GM10266 (cell line): ENCODE measurements at regions not wholly inside any gene's neighbourhood (a gene's known extent, or its start where the extent isn't known, plus 50 kb on each side); places are given as distances from the start of the nearest gene placed in this dataset.

Experiments used
- DNase-seq: peaks from one replicate; pipeline ENCODE4 v3.0.0; 2012; ENCODE audit errors: extremely low spot score
- CTCF ChIP-seq: IDR thresholded peaks from 2 replicates; pipeline ENCODE4 v1.5.1; 2012; ENCODE audit warnings: mild to moderate bottlenecking, low read depth; ENCODE audit not compliant: control insufficient read depth, insufficient read depth; ENCODE audit errors: missing control alignments

GRCh38 chr1:55322842-55323241 is 107.7 kb upstream of the USP24 start:
- no peak for TF ChIP-seq CTCF

GRCh38 chr1:55321942-55322341 is 106.8 kb upstream of the USP24 start:
- TF ChIP-seq CTCF = no peak
- DNase-seq = no peak

More at GRCh38 chr1:55322842-55323241, 107.7 kb upstream of the USP24 start:
- DNase-seq = no peak

GRCh38 chr1:55320891-55321290 is 105.7 kb upstream of the USP24 start:
- DNase-seq = no peak
- TF ChIP-seq CTCF = no peak

DNA sequence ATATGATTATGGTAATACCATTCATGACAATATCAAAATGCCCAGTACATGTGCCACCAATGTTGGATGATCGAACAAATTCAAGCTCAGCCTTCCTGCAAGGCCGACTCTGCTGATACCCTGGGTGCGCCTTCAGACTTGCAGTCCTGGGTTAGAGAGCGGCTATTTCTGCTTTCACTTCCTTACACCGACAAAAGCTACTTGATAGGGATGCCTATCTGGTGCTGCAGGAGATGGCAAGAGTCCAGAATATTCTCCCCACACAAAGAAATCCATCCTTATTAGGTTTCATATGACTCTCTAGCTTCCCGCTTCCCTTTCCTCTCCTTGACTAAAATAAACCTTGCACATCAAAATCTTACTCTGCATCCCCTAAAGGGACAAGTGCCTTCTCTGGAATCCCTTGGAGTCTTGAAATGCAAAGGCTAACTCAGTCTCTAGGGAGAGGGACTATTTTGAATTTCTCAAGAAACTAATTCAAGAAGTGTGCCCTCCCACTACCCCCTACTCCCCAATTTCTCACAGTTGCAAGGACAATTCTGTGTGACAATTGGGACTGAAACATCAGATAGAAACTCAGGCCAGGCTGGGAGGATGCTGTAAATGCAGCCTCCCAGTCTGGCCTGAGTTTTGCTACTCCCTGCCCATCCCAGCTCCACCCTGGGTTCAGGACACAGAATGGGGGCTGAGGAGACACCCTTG is 103.1 kb upstream of the USP24 start:
- DNase-seq = no peak
- TF ChIP-seq CTCF = no peak

GRCh38 chr1:55317673-55318072 is 102.5 kb upstream of the USP24 start:
- TF ChIP-seq CTCF = no peak
- DNase-seq = no peak

DNA sequence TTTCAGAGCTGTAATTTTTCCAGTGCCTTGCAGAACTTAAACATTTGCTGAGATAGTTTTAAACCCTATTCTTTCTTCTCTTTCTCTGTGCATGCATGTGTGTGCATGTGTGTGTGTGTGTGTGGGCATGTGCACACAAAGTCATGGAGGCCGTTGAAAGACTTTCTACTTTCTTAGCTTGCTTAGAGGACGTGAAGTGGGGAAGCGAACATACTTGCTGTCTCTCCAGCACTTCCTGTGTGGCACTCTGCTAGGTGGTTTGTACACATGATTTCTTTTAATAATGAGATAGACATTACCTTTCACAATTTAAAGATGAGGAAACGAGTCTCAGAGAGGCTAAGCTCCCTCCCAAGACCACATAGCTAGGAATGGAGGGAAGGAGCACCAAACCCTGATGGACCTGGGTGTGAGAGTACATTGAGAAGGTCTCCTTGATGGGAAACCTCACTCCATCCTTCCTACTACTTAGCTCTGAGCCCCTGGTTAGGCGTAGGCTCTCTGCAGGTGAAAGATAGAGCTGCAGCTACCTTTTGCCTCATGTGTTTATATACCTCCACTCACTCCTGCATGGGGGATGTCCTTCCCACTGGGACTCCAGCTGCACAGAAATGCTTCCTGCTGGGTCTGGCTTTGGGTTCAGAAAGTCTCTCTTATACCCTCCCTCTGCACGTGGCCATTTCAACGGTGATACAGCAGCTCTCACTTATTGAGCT is 101.9 kb upstream of the USP24 start:
- TF ChIP-seq CTCF = no peak
- DNase-seq = no peak

DNA sequence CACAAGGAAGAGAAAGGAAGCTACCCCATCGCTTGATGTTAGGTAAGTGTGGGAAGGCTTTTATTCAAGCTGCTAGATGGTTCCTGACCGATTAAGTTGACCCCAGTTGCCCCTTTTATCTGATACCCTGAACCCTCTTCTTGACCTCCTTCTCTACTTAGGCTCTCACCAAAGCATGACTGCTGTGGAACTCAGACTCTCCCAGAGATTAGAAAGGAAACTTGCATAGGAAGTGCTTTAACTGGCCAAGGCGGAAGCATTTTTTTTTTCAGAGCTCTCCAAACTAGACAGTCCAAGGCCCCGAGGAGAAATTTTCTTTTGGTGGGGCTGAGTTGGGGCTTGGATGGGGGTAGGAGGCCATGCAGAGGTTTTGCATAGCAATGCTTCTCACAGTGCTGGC is 101.3 kb upstream of the USP24 start:
- DNase-seq = no peak
- TF ChIP-seq CTCF = no peak
